Activated CD8-positive, alpha-beta T cell treated with anti-CD3 and anti-CD28 coated beads for 36 hours (primary cell): ENCODE measurements at regions not wholly inside any gene's neighbourhood (a gene's known extent, or its start where the extent isn't known, plus 50 kb on each side); places are given as distances from the start of the nearest gene placed in this dataset.

Source experiments
- ATAC-seq: fragments of 200-7000 bp; cut with Tn5 transposase; one replicate; pipeline ENCODE4 v1.10.0; 2021; ENCODE audit warnings: mild to moderate bottlenecking, moderate library complexity
- CTCF ChIA-PET: fragments of 350-600 bp; sonication (Branson Sonifier 250); formaldehyde crosslinking; loops from one replicate; lab custom pipeline; 2021; ENCODE audit warnings: antibody characterized with exemption; lab: Charles Lee
- POLR2A ChIA-PET: fragments of 350-600 bp; sonication (Branson Sonifier 250); formaldehyde crosslinking; loops from one replicate; lab custom pipeline; 2021; ENCODE audit warnings: antibody characterized with exemption; lab: Charles Lee
- DNase-seq: peaks from one replicate; pipeline ENCODE4 v3.0.0-alpha.2; 2020
- H3K27ac Mint-ChIP-seq: one replicate; pipeline ENCODE4 v1.8.0; 2021; ENCODE audit warnings: mild to moderate bottlenecking, mixed read lengths
- H3K27me3 Mint-ChIP-seq: one replicate; pipeline ENCODE4 v1.8.0; 2021; ENCODE audit warnings: mixed read lengths
- H3K36me3 Mint-ChIP-seq: one replicate; pipeline ENCODE4 v1.8.0; 2021; ENCODE audit warnings: low read depth, mixed read lengths
- H3K4me1 Mint-ChIP-seq: one replicate; pipeline ENCODE4 v1.8.0; 2021; ENCODE audit warnings: low read depth, mixed read lengths
- H3K4me3 Mint-ChIP-seq: one replicate; pipeline ENCODE4 v1.8.0; 2021; ENCODE audit warnings: mild to moderate bottlenecking, moderate library complexity, mixed read lengths
- H3K9me3 Mint-ChIP-seq: one replicate; pipeline ENCODE4 v1.8.0; 2021; ENCODE audit warnings: mixed read lengths
- CTCF ChIP-seq: fragments of 200-600 bp; IDR thresholded peaks from one replicate; pipeline ENCODE4 v1.8.0; 2022; ENCODE audit warnings: antibody characterized with exemption, mild to moderate bottlenecking
- intact Hi-C: fragments of 100-400 bp; cut with micrococcal nuclease; formaldehyde crosslinking; loops from one replicate; pipeline ENCODE4 v1.10.0; 2022

DNA sequence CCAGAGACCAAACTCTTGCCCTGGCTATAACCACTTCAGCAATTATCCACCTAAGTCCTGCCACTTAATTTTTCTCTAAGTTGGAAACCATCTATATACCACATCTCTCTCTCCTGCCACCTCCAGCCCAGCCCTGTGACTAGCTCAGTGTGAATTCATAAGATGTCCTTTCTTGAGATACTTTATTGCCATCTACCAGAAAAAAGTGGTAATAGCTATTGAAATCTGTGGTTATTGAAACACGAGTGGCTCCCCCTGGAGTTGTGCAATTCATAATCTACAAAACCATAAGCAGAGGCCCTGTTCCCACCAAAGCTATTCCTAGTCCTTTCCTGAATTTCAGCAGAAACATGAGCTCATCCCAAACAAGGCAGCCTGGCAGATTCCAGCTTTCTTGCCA lies 324.0 kb downstream of the TXNL1 start:
- Mint-ChIP-seq H3K27me3 (no peaks in the 10 kb centered on the region), H3K36me3 (no peaks in the 10 kb centered on the region), H3K27ac (no peak overlapping the region), H3K4me3 (no peak overlapping the region), H3K4me1 (no peaks in the 10 kb centered on the region), H3K9me3 (no peaks in the 10 kb centered on the region)
- ChIA-PET POLR2A (no interaction called here), CTCF (no interaction called here)
- no peak for ATAC-seq
- TF ChIP-seq CTCF, result no peak
- DNase-seq, result no peak
- intact Hi-C loops, result no loop called here

DNA sequence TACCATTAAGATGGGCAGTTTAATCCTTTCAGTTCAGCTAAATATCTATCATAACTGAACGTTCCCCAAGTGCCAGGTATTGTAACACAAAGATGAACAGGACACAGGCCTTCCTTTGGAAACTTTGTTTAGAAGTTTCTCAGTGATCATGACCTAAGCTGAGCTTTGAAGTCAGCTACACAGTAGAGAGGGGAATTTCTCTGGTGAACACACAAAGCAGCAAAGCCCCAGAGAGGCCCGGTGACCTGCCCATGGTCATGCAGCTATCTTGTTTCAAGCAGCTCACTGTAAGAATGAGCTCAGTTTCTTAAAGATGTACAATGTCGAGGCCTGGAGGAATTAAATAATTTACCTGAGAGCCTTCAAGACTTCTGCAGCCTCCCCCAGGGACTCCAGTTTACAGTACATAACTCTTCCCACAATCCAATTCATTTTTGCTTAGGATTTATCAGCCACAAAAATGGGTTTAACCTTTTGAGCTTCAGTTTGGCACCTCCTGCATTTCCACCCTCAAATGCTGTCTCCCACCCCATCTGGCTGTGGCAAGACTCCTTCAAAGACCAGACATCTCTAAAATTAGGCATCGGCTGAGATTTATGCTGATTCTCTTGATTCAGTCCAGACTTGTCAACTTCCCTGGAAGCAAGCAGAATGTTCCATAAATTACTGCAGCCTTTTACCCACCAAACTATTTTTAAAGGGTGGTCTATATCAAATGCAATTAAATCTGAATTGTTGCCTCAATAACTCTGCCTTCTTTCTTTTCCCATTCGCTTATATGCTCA lies 325.6 kb downstream of the TXNL1 start:
- ChIA-PET CTCF (no interaction called here), POLR2A (no interaction called here)
- Mint-ChIP-seq H3K36me3 (no peaks in the 10 kb centered on the region), H3K9me3 (no peaks in the 10 kb centered on the region), H3K4me1 (no peaks in the 10 kb centered on the region), H3K27me3 (no peaks in the 10 kb centered on the region), H3K27ac (no peak overlapping the region), H3K4me3 (no peak overlapping the region)
- no peak for ATAC-seq
- intact Hi-C loops, result no loop called here
- no peak for DNase-seq
- no peak for TF ChIP-seq CTCF

DNA sequence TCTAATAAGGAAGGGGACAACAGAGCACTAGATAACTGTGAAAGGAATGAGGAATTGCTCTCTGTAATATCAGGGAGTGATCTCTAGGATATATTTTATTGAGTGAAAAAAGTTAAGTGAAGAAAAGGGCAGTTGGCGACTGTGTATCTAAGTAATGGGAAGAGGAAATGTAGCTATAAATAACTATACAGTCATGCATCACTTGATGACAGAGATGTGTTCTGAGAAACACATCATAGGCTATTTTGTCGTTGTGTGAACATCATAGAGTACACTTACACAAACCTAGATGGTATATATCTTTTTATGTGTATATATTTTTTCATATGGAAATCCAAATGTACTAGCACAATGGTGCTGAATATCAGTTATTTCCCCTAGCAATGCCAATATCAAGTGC lies 329.3 kb downstream of the TXNL1 start:
- no peaks in the 10 kb centered on the region for H3K27me3 Mint-ChIP-seq
- H3K4me3 Mint-ChIP-seq, result no peak overlapping the region
- TF ChIP-seq CTCF, result no peak
- no peaks in the 10 kb centered on the region for H3K36me3 Mint-ChIP-seq
- ChIA-PET CTCF (no interaction called here), POLR2A (no interaction called here)
- no peak for ATAC-seq
- intact Hi-C loops, result no loop called here
- no peaks in the 10 kb centered on the region for H3K9me3 Mint-ChIP-seq
- H3K27ac Mint-ChIP-seq, result no peak overlapping the region
- no peak for DNase-seq
- no peaks in the 10 kb centered on the region for H3K4me1 Mint-ChIP-seq

DNA sequence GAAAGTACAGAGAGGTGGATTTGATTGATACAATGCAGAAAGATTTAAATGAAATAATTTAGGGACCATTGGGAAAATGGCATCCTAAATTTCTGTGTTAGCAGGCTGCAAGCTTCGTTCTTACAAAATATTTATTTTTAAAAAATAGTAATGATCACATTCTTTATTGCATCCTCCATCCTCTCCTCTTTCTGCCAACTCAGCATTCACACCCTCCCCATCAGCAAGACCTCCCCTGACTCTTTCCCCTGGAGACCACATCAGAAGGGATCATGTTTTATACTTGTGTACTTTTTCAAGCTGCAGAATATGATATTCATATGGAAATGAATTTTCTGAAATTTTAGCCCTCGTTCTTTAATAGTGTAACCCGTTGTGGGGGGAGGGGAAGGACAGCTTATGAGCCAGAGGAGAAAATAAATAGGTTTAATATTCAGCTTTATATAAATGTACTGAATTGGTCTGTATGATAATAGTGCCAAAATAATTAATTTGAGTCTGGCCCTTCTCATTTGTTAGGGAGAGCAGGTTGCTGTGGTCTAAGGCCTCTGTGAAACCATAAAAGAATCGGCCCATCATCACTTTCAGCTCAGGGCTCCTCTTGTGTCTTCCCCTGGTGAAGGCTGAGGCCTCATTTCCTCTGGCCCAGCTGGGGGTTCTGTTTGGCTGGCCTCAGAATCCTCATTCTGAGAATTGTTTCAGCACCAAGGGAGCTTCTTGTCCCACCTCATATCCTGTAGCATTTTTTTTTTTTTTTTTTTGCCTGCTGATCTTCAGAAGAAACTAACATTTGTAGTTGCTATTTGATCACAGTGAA lies 330.8 kb downstream of the TXNL1 start:
- Mint-ChIP-seq H3K27ac (no peak overlapping the region), H3K4me1 (no peaks in the 10 kb centered on the region), H3K4me3 (no peak overlapping the region), H3K9me3 (no peaks in the 10 kb centered on the region), H3K27me3 (no peaks in the 10 kb centered on the region), H3K36me3 (no peaks in the 10 kb centered on the region)
- intact Hi-C loops, result no loop called here
- DNase-seq (no peak), ATAC-seq (no peak)
- POLR2A ChIA-PET, result no interaction called here
- TF ChIP-seq CTCF, result no peak
- CTCF ChIA-PET, result no interaction called here

- H3K9me3 Mint-ChIP-seq, result no peaks in the 10 kb centered on the region
- TF ChIP-seq CTCF, result no peak
- H3K4me3 Mint-ChIP-seq, result no peak overlapping the region
- CTCF ChIA-PET, result no interaction called here
- no peak for DNase-seq
- intact Hi-C loops, result no loop called here
- no peaks in the 10 kb centered on the region for H3K36me3 Mint-ChIP-seq
- H3K27ac Mint-ChIP-seq, result no peak overlapping the region
- H3K4me1 Mint-ChIP-seq, result no peaks in the 10 kb centered on the region
- H3K27me3 Mint-ChIP-seq, result no peaks in the 10 kb centered on the region
- no peak for ATAC-seq
- POLR2A ChIA-PET, result no interaction called here
Measured at GRCh38 chr18:56306797-56307196, 331.6 kb downstream of the TXNL1 start.
